WTC11 (cell line): ENCODE measurements at regions not wholly inside any gene's neighbourhood (a gene's known extent, or its start where the extent isn't known, plus 50 kb on each side); places are given as distances from the start of the nearest gene placed in this dataset.

Experiments used
- ATAC-seq: fragments of 200-7000 bp; cut with Tn5 transposase; 2 replicates; pipeline ENCODE4 v1.10.0; 2021; ENCODE audit warnings: mild to moderate bottlenecking, moderate library complexity
- CTCF ChIA-PET: fragments of 300-600 bp; sonication (Branson Sonifier 250); formaldehyde crosslinking; loops from one replicate; lab custom pipeline; 2021; ENCODE audit warnings: antibody characterized with exemption; lab: Charles Lee
- POLR2A ChIA-PET: fragments of 350-600 bp; sonication (Branson Sonifier 250); formaldehyde crosslinking; loops from one replicate; lab custom pipeline; 2021; ENCODE audit warnings: antibody characterized with exemption; lab: Charles Lee
- DNase-seq: peaks from one replicate; pipeline ENCODE4 v3.0.0; 2021; ENCODE audit warnings: low spot score
- H3K27ac Mint-ChIP-seq: 2 replicates; pipeline ENCODE4 v1.8.0; 2021; ENCODE audit warnings: mixed read lengths
- H3K27me3 Mint-ChIP-seq: 2 replicates; pipeline ENCODE4 v1.8.0; 2021; ENCODE audit warnings: low read depth, mild to moderate bottlenecking, moderate library complexity, mixed read lengths
- H3K36me3 Mint-ChIP-seq: 2 replicates; pipeline ENCODE4 v1.8.0; 2021; ENCODE audit warnings: mixed read lengths
- H3K4me1 Mint-ChIP-seq: 2 replicates; pipeline ENCODE4 v1.8.0; 2022; ENCODE audit warnings: mixed read lengths
- H3K4me3 Mint-ChIP-seq: 2 replicates; pipeline ENCODE4 v1.8.0; 2021; ENCODE audit warnings: mild to moderate bottlenecking, moderate library complexity, mixed read lengths
- H3K9me3 Mint-ChIP-seq: 2 replicates; pipeline ENCODE4 v1.8.0; 2021; ENCODE audit warnings: mixed read lengths
- ESRRA ChIP-seq: sonication (generic); formaldehyde crosslinking; IDR thresholded peaks from 2 replicates; pipeline ENCODE4 v1.8.1; 2022; ENCODE audit warnings: mild to moderate bottlenecking, missing genetic modification reagents, borderline replicate concordance
- FOXP1 ChIP-seq: sonication (generic); formaldehyde crosslinking; IDR thresholded peaks from 2 replicates; pipeline ENCODE4 v1.8.0; 2022; ENCODE audit warnings: missing genetic modification reagents, mild to moderate bottlenecking, moderate library complexity, borderline replicate concordance
- IRF2 ChIP-seq: sonication (generic); formaldehyde crosslinking; IDR thresholded peaks from 2 replicates; pipeline ENCODE4 v1.8.0; 2022; ENCODE audit warnings: low read depth, missing genetic modification reagents, borderline replicate concordance
- PRRX2 ChIP-seq: fragments of 250-450 bp; sonication (Bioruptor Pico); IDR thresholded peaks from 2 replicates; pipeline ENCODE4 v1.8.0; 2021; ENCODE audit warnings: mild to moderate bottlenecking
- ZNF121 ChIP-seq: sonication (generic); formaldehyde crosslinking; IDR thresholded peaks from 2 replicates; pipeline ENCODE4 v1.8.0; 2023; ENCODE audit warnings: missing genetic modification reagents
- ZNF317 ChIP-seq: sonication (generic); formaldehyde crosslinking; IDR thresholded peaks from 2 replicates; pipeline ENCODE4 v1.8.1; 2023; ENCODE audit warnings: low read depth, mild to moderate bottlenecking, moderate library complexity, missing genetic modification reagents, borderline replicate concordance
- ZNF423 ChIP-seq: fragments of 250-450 bp; sonication (Bioruptor Pico); IDR thresholded peaks from 2 replicates; pipeline ENCODE4 v2.1.2; 2022; ENCODE audit warnings: mild to moderate bottlenecking, moderate library complexity
- TF ChIP-seq, protein P1 (sequence below): fragments of 250-450 bp; sonication (Bioruptor Pico); IDR thresholded peaks from 2 replicates; pipeline ENCODE4 v1.8.0; 2021; ENCODE audit warnings: mild to moderate bottlenecking
- TF ChIP-seq, protein P2 (sequence below): sonication (generic); formaldehyde crosslinking; IDR thresholded peaks from 2 replicates; pipeline ENCODE4 v1.8.1; 2023; ENCODE audit warnings: mild to moderate bottlenecking, moderate library complexity, missing genetic modification reagents
- TF ChIP-seq, protein P3 (sequence below): sonication (generic); formaldehyde crosslinking; IDR thresholded peaks from 2 replicates; pipeline ENCODE4 v1.8.1; 2023; ENCODE audit warnings: mild to moderate bottlenecking, missing genetic modification reagents, borderline replicate concordance
- TF ChIP-seq, protein P4 (sequence below): sonication (generic); formaldehyde crosslinking; conservative IDR thresholded peaks from 2 replicates; pipeline ENCODE4 v1.8.1; 2023; ENCODE audit warnings: mild to moderate bottlenecking, low read depth, missing genetic modification reagents, moderate library complexity
- TF ChIP-seq, protein P5 (sequence below): sonication (generic); formaldehyde crosslinking; IDR thresholded peaks from 2 replicates; pipeline ENCODE4 v1.8.0; 2023; ENCODE audit warnings: mild to moderate bottlenecking, missing genetic modification reagents

DNA sequence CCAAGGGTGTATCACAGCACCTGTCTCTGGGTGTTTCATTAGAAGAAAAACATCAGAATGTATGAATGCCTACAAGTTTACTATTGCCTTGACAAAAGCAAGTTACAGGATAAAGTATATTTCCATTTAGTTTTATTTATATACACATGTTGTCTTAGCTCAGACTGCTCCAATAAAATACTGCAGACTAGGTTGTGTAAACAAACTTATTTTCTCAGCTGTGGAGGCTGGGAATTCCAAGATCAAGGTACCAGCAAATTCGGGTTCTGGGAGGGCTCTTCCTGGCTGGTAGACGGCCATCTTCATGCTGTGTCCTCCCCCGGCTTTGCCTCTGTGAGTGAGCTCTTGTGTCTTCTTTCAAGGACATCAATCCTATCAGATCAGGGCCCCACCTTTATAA, 77.1 kb upstream of the UNC5B start (continued):
- TF ChIP-seq ZNF121 (CRISPR knock-in tag) (no peak), PRRX2 (no peak), ESRRA (CRISPR knock-in tag) (no peak), ZNF317 (CRISPR knock-in tag) (no peak), IRF2 (no peak)
- TF ChIP-seq, protein P1, sequence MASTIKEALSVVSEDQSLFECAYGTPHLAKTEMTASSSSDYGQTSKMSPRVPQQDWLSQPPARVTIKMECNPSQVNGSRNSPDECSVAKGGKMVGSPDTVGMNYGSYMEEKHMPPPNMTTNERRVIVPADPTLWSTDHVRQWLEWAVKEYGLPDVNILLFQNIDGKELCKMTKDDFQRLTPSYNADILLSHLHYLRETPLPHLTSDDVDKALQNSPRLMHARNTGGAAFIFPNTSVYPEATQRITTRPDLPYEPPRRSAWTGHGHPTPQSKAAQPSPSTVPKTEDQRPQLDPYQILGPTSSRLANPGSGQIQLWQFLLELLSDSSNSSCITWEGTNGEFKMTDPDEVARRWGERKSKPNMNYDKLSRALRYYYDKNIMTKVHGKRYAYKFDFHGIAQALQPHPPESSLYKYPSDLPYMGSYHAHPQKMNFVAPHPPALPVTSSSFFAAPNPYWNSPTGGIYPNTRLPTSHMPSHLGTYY (CRISPR knock-in tag), result no peak
- TF ChIP-seq, protein P2, sequence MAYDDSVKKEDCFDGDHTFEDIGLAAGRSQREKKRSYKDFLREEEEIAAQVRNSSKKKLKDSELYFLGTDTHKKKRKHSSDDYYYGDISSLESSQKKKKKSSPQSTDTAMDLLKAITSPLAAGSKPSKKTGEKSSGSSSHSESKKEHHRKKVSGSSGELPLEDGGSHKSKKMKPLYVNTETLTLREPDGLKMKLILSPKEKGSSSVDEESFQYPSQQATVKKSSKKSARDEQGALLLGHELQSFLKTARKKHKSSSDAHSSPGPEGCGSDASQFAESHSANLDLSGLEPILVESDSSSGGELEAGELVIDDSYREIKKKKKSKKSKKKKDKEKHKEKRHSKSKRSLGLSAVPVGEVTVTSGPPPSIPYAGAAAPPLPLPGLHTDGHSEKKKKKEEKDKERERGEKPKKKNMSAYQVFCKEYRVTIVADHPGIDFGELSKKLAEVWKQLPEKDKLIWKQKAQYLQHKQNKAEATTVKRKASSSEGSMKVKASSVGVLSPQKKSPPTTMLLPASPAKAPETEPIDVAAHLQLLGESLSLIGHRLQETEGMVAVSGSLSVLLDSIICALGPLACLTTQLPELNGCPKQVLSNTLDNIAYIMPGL (CRISPR knock-in tag), result no peak
- TF ChIP-seq, protein P3, sequence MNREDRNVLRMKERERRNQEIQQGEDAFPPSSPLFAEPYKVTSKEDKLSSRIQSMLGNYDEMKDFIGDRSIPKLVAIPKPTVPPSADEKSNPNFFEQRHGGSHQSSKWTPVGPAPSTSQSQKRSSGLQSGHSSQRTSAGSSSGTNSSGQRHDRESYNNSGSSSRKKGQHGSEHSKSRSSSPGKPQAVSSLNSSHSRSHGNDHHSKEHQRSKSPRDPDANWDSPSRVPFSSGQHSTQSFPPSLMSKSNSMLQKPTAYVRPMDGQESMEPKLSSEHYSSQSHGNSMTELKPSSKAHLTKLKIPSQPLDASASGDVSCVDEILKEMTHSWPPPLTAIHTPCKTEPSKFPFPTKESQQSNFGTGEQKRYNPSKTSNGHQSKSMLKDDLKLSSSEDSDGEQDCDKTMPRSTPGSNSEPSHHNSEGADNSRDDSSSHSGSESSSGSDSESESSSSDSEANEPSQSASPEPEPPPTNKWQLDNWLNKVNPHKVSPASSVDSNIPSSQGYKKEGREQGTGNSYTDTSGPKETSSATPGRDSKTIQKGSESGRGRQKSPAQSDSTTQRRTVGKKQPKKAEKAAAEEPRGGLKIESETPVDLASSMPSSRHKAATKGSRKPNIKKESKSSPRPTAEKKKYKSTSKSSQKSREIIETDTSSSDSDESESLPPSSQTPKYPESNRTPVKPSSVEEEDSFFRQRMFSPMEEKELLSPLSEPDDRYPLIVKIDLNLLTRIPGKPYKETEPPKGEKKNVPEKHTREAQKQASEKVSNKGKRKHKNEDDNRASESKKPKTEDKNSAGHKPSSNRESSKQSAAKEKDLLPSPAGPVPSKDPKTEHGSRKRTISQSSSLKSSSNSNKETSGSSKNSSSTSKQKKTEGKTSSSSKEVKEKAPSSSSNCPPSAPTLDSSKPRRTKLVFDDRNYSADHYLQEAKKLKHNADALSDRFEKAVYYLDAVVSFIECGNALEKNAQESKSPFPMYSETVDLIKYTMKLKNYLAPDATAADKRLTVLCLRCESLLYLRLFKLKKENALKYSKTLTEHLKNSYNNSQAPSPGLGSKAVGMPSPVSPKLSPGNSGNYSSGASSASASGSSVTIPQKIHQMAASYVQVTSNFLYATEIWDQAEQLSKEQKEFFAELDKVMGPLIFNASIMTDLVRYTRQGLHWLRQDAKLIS, result no peak
- TF ChIP-seq, protein P4, sequence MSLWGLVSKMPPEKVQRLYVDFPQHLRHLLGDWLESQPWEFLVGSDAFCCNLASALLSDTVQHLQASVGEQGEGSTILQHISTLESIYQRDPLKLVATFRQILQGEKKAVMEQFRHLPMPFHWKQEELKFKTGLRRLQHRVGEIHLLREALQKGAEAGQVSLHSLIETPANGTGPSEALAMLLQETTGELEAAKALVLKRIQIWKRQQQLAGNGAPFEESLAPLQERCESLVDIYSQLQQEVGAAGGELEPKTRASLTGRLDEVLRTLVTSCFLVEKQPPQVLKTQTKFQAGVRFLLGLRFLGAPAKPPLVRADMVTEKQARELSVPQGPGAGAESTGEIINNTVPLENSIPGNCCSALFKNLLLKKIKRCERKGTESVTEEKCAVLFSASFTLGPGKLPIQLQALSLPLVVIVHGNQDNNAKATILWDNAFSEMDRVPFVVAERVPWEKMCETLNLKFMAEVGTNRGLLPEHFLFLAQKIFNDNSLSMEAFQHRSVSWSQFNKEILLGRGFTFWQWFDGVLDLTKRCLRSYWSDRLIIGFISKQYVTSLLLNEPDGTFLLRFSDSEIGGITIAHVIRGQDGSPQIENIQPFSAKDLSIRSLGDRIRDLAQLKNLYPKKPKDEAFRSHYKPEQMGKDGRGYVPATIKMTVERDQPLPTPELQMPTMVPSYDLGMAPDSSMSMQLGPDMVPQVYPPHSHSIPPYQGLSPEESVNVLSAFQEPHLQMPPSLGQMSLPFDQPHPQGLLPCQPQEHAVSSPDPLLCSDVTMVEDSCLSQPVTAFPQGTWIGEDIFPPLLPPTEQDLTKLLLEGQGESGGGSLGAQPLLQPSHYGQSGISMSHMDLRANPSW (CRISPR knock-in tag), result no peak

DNA sequence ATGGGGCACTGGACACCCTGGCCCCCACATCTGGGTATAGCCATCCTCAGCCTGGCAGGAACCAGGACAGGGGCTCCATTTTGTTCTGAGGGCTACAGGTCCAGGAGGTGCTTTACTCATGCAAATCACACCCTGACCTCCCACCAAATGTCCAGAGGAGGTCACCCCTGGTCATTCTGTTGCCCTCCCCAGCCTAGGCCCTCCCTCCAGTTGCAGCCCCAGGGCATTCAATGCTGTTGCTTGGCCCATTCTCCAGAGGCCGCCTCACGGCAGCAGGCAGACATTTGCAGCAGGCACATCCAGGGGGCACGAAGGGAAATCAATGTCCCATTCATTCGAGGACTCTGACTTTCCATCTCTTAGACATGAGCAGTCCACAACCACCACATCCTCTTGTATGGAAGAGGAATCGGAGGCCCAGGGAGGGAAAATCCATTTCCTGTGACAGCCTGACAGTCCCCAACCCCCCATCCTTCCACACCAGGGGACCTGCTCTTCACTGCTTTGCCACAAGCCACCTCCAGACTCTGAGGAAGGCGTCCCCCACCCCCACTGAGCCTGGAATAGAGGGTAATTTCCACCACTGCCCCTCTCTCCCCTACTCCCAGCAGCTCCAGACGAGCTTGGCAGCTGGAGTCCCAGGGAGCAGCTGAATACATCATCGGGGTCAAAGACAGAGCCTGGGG, 76.2 kb upstream of the UNC5B start:
- TF ChIP-seq FOXP1 (CRISPR knock-in tag) (no peak), ZNF423 (CRISPR knock-in tag) (peak; percentile 33; the same call in 1 of the 2 replicates)
- TF ChIP-seq, protein P5, sequence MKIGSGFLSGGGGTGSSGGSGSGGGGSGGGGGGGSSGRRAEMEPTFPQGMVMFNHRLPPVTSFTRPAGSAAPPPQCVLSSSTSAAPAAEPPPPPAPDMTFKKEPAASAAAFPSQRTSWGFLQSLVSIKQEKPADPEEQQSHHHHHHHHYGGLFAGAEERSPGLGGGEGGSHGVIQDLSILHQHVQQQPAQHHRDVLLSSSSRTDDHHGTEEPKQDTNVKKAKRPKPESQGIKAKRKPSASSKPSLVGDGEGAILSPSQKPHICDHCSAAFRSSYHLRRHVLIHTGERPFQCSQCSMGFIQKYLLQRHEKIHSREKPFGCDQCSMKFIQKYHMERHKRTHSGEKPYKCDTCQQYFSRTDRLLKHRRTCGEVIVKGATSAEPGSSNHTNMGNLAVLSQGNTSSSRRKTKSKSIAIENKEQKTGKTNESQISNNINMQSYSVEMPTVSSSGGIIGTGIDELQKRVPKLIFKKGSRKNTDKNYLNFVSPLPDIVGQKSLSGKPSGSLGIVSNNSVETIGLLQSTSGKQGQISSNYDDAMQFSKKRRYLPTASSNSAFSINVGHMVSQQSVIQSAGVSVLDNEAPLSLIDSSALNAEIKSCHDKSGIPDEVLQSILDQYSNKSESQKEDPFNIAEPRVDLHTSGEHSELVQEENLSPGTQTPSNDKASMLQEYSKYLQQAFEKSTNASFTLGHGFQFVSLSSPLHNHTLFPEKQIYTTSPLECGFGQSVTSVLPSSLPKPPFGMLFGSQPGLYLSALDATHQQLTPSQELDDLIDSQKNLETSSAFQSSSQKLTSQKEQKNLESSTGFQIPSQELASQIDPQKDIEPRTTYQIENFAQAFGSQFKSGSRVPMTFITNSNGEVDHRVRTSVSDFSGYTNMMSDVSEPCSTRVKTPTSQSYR, result no peak
- ATAC-seq (peak; percentile 37), DNase-seq (no peak)
- Mint-ChIP-seq H3K36me3 (no peaks in the 10 kb centered on the region), H3K27me3 (peaks cover 2% of the 10 kb centered on the region; the same call in 1 of the 2 replicates), H3K27ac (no peak overlapping the region), H3K9me3 (no peaks in the 10 kb centered on the region), H3K4me1 (peaks cover 27% of the 10 kb centered on the region), H3K4me3 (no peak overlapping the region)
- ChIA-PET POLR2A (no interaction called here), CTCF (interaction anchor here (0.9 to 1.7 kb wide), 2 partner anchors 102 to 181 kb away, joined by 3 to 7 read pairs; no protein-coding TSS in a partner anchor)
